Panc1 (cell line): ENCODE measurements at regions not wholly inside any gene's neighbourhood (a gene's known extent, or its start where the extent isn't known, plus 50 kb on each side); places are given as distances from the start of the nearest gene placed in this dataset.
"Not testable (repeated sequence)": the region's sequence is repeated elsewhere in the genome, so short reads cannot be mapped to it uniquely, and the experiment has no call there.

ENCODE experiments used
- CTCF ChIP-seq: fragments of 450-650 bp; IDR thresholded peaks from 2 replicates; pipeline ENCODE4 v1.5.1; 2017; ENCODE audit warnings: mild to moderate bottlenecking
- POLR2AphosphoS5 ChIP-seq: IDR thresholded peaks from 2 replicates; pipeline ENCODE4 v1.6.1; 2012; ENCODE audit warnings: mild to moderate bottlenecking, low read depth, low read length, moderate library complexity
- TCF7L2 ChIP-seq: IDR thresholded peaks from 2 replicates; pipeline ENCODE4 v1.6.1; 2011; ENCODE audit warnings: mild to moderate bottlenecking, low read depth, low read length, inconsistent platforms

- TF ChIP-seq CTCF, POLR2AphosphoS5, TCF7L2: not testable (repeated sequence)
Measured at GRCh38 chr14:59058776-59059175, 129.7 kb upstream of the DAAM1 start.
